ENCODE measurements at regions not wholly inside any gene's neighbourhood (a gene's known extent, or its start where the extent isn't known, plus 50 kb on each side); places are given as distances from the start of the nearest gene placed in this dataset.
A peak's percentile ranks its signal among the peaks of the same experiment; 100 is the strongest.

- TF ChIP-seq, protein P1, sequence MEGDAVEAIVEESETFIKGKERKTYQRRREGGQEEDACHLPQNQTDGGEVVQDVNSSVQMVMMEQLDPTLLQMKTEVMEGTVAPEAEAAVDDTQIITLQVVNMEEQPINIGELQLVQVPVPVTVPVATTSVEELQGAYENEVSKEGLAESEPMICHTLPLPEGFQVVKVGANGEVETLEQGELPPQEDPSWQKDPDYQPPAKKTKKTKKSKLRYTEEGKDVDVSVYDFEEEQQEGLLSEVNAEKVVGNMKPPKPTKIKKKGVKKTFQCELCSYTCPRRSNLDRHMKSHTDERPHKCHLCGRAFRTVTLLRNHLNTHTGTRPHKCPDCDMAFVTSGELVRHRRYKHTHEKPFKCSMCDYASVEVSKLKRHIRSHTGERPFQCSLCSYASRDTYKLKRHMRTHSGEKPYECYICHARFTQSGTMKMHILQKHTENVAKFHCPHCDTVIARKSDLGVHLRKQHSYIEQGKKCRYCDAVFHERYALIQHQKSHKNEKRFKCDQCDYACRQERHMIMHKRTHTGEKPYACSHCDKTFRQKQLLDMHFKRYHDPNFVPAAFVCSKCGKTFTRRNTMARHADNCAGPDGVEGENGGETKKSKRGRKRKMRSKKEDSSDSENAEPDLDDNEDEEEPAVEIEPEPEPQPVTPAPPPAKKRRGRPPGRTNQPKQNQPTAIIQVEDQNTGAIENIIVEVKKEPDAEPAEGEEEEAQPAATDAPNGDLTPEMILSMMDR (conservative IDR thresholded peaks at IDR 0.05; ENCODE audit: low read depth, low read length), result peak; percentile 23; the same call in 1 of the 2 replicates
- TF ChIP-seq EZH2 (IDR thresholded peaks at IDR 0.05; ENCODE audit: low read length, unreplicated experiment), result no peak
These were observed 72.0 kb upstream of the MPEG1 start for GRCh38 chr11:59284773-59285129.
